ENCODE measurements at regions not wholly inside any gene's neighbourhood (a gene's known extent, or its start where the extent isn't known, plus 50 kb on each side); places are given as distances from the start of the nearest gene placed in this dataset.
"Not testable (repeated sequence)": the region's sequence is repeated elsewhere in the genome, so short reads cannot be mapped to it uniquely, and the experiment has no call there.

GRCh38 chr6:73943930-73944652 lies 248.1 kb downstream of the CD109 start:
- no peak for DNase-seq (ENCODE audit: low spot score)

GRCh38 chr6:73943411-73943810 lies 247.4 kb downstream of the CD109 start:
- DNase-seq (ENCODE audit: low spot score), result no peak

GRCh38 chr6:73942592-73943186 lies 246.7 kb downstream of the CD109 start:
- DNase-seq (ENCODE audit: low spot score), result no peak

GRCh38 chr6:73941892-73942291 lies 245.9 kb downstream of the CD109 start:
- DNase-seq (ENCODE audit: low spot score), result no peak

- no peak for DNase-seq (ENCODE audit: low spot score)
Observed at GRCh38 chr6:73937805-73938204, 241.8 kb downstream of the CD109 start.

- no peak for DNase-seq (ENCODE audit: low spot score)
Observed at GRCh38 chr6:73932866-73933265, 236.9 kb downstream of the CD109 start.

- DNase-seq (ENCODE audit: low spot score), result no peak
Observed at GRCh38 chr6:73929405-73929804, 233.4 kb downstream of the CD109 start.

GRCh38 chr6:73927421-73927820 lies 231.4 kb downstream of the CD109 start:
- DNase-seq (ENCODE audit: low spot score), result no peak

- DNase-seq (ENCODE audit: low spot score), result not testable (repeated sequence)
Observed at GRCh38 chr6:73925703-73926102, 229.7 kb downstream of the CD109 start.

GRCh38 chr6:73923905-73924485 lies 228.0 kb downstream of the CD109 start:
- no peak for DNase-seq (ENCODE audit: low spot score)

- DNase-seq (ENCODE audit: low spot score), result no peak
Observed at GRCh38 chr6:73903155-73903554, 207.2 kb downstream of the CD109 start.

GRCh38 chr6:73901986-73902385 lies 206.0 kb downstream of the CD109 start:
- DNase-seq (ENCODE audit: low spot score), result no peak

- DNase-seq (ENCODE audit: low spot score), result no peak
Observed at GRCh38 chr6:73901311-73901710, 205.3 kb downstream of the CD109 start.

- DNase-seq (ENCODE audit: low spot score), result no peak
Observed at GRCh38 chr6:73898599-73898998, 202.6 kb downstream of the CD109 start.

- no peak for DNase-seq (ENCODE audit: low spot score)
Observed at GRCh38 chr6:73893696-73894095, 197.7 kb downstream of the CD109 start.

GRCh38 chr6:73888050-73888449 lies 192.0 kb downstream of the CD109 start:
- no peak for DNase-seq (ENCODE audit: low spot score)

GRCh38 chr6:73885393-73885792 lies 189.4 kb downstream of the CD109 start:
- DNase-seq (ENCODE audit: low spot score), result no peak

GRCh38 chr6:73884540-73884939 lies 188.5 kb downstream of the CD109 start:
- DNase-seq (ENCODE audit: low spot score), result no peak

GRCh38 chr6:73879501-73880293 lies 183.7 kb downstream of the CD109 start:
- DNase-seq (ENCODE audit: low spot score), result no peak

- DNase-seq (ENCODE audit: low spot score), result no peak
Observed at GRCh38 chr6:73878403-73878802, 182.4 kb downstream of the CD109 start.

All from Ammon's horn (tissue), 1 donor.